SK-N-SH treated with all-trans-retinoic acid at 6 μM for 48 hours (cell line): ENCODE measurements at regions not wholly inside any gene's neighbourhood (a gene's known extent, or its start where the extent isn't known, plus 50 kb on each side); places are given as distances from the start of the nearest gene placed in this dataset.

Experiments used
- ARNTL ChIP-seq: fragments of 450-650 bp; formaldehyde crosslinking; IDR thresholded peaks from 2 replicates; pipeline ENCODE4 v1.5.0; 2020; ENCODE audit warnings: low read depth, mild to moderate bottlenecking, moderate library complexity, borderline replicate concordance
- BACH2 ChIP-seq: fragments of 250-450 bp; sonication (Bioruptor Pico); IDR thresholded peaks from 2 replicates; pipeline ENCODE4 v1.9.0; 2021; ENCODE audit warnings: mild to moderate bottlenecking, borderline replicate concordance
- CREB5 ChIP-seq: fragments of 250-450 bp; sonication (Bioruptor Pico); IDR thresholded peaks from 2 replicates; pipeline ENCODE4 v1.5.1; 2020; ENCODE audit warnings: low read depth, mild to moderate bottlenecking, moderate library complexity
- PATZ1 ChIP-seq: fragments of 250-450 bp; sonication (Bioruptor Pico); IDR thresholded peaks from 2 replicates; pipeline ENCODE4 v1.8.0; 2020; ENCODE audit warnings: mild to moderate bottlenecking, moderate library complexity, borderline replicate concordance
- POU6F1 ChIP-seq: fragments of 250-450 bp; sonication (Bioruptor Pico); IDR thresholded peaks from 2 replicates; pipeline ENCODE4 v1.8.0; 2021; ENCODE audit warnings: low read depth, mild to moderate bottlenecking, moderate library complexity, borderline replicate concordance
- SNAI2 ChIP-seq: fragments of 250-450 bp; sonication (Bioruptor Pico); IDR thresholded peaks from 2 replicates; pipeline ENCODE4 v1.5.0; 2020; ENCODE audit warnings: mild to moderate bottlenecking, moderate library complexity
- TCF4 ChIP-seq: fragments of 250-450 bp; sonication (Bioruptor Pico); IDR thresholded peaks from 2 replicates; pipeline ENCODE4 v1.8.0; 2021; ENCODE audit warnings: mild to moderate bottlenecking, moderate library complexity, borderline replicate concordance
- TSHZ2 ChIP-seq: fragments of 250-450 bp; sonication (Bioruptor Pico); IDR thresholded peaks from 2 replicates; pipeline ENCODE4 v1.5.0; 2020; ENCODE audit warnings: mild to moderate bottlenecking, moderate library complexity
- ZNF565 ChIP-seq: fragments of 450-650 bp; formaldehyde crosslinking; conservative IDR thresholded peaks from 2 replicates; pipeline ENCODE4 v1.5.0; 2020; ENCODE audit warnings: low read depth, mild to moderate bottlenecking, moderate library complexity
- ZNF8 ChIP-seq: fragments of 450-650 bp; formaldehyde crosslinking; IDR thresholded peaks from 2 replicates; pipeline ENCODE4 v1.5.0; 2020; ENCODE audit warnings: mild to moderate bottlenecking, moderate library complexity

- TF ChIP-seq PATZ1 (CRISPR knock-in tag) (no peak), ZNF565 (CRISPR knock-in tag) (no peak), ZNF8 (no peak), ARNTL (no peak), SNAI2 (CRISPR knock-in tag) (no peak), TCF4 (CRISPR knock-in tag) (no peak), BACH2 (CRISPR knock-in tag) (no peak), POU6F1 (CRISPR knock-in tag) (no peak), CREB5 (CRISPR knock-in tag) (no peak), TSHZ2 (CRISPR knock-in tag) (no peak)
Measured at GRCh38 chr1:79683420-79683819, 676.9 kb upstream of the ADGRL4 start.
